GM04503 (cell line): ENCODE measurements at regions not wholly inside any gene's neighbourhood (a gene's known extent, or its start where the extent isn't known, plus 50 kb on each side); places are given as distances from the start of the nearest gene placed in this dataset.
"Not testable (repeated sequence)": the region's sequence is repeated elsewhere in the genome, so short reads cannot be mapped to it uniquely, and the experiment has no call there.

Experiments
- DNase-seq: peaks from one replicate; pipeline ENCODE4 v3.0.0-alpha.2; 2012; ENCODE audit warnings: low read depth

- no peak for DNase-seq
Measured at GRCh38 chr1:106254748-106255147, 801.7 kb upstream of the PRMT6 start.

- DNase-seq, result no peak
Measured at GRCh38 chr1:106266786-106267185, 789.7 kb upstream of the PRMT6 start.

DNA sequence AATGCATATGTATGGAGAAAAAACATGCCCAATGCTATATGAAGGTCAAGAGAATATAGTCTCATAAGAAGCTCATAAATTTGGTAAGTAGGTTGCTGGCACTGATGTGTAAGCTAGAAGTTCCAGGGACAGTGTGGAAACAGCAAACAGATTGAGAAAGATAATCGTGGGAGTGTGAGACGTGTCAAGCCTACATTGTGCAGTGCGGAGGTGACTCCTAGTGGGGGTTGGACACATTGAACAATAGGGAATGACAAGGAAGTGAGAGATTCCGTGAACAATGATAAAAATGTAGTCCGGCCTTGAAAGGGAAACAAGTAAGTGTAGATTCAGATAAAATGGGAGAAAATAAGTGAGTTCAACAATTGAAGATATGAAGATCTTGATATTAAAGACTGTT is 788.4 kb upstream of the PRMT6 start:
- no peak for DNase-seq

GRCh38 chr1:106276871-106277270 is 779.6 kb upstream of the PRMT6 start:
- peak; percentile 3 for DNase-seq

DNA sequence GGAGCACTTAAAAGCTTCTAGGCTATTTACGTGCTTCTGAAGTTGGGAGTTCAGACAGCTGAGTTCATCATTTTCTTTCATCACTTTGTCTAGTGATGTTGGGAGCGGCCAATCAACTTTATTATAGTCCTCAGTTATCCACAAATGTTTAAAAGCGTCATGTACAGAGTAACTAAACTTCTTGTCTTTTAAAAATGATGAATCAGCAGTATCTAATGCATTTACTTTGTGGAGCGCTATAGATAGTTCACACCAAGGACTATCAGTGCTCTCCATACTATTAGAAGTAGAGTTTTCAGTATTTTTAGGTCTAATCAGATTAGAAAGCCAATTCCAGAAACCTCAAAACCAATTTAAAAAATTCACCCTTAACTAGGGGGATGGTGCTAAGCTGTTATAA is 778.7 kb upstream of the PRMT6 start:
- DNase-seq, result no peak

DNA sequence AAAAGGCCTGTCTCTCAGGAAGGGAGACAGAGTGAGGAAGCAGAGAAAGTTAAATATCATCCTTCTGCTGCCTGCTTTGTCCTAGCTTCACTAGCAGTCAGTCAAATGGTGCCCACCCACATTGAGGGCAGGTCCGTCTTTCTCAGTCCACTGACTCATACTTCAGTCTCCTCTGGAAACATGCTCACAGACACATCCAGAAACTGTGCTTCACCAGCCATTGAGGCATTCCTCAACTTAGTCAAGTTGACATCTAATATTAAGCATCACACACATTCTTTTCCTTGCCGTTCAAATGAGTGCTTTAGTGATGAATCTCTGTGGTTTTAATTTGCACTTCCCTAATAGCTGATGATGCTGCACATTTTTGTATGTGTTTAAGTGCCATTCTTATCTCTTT is 777.8 kb upstream of the PRMT6 start:
- DNase-seq, result no peak

DNA sequence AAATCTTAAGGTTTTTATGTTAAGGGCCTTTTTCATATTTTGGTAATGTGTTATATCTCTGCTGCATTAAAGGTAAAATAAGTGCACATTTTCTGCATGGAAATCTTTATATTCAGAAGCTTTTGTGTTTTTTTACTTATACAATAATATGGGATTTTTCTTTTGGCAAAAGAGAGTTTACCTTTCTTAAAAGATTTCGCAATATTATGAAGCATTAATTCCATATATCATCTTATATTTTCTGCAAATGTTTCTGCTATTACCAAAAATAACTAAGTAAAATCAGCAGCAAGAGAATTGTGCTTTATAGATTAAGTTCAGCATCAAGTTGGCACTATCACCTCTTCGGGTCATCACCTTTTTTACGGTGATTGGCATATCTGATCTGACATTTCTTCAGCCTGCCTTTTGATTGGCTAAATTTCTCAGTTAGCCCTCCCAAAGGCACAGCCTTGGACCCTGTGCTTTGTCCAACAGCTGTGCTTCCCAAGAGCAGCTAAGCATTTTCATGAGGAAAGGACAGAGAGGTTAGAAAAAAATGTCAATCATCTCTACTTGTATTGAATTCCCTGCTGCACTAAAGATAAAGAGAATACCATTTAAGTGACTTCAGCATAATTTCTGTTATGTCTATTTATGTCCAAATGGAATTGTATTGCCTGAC is 767.1 kb upstream of the PRMT6 start:
- DNase-seq, result no peak

- DNase-seq, result no peak
Measured at GRCh38 chr1:106290805-106291501, 765.5 kb upstream of the PRMT6 start.

GRCh38 chr1:106292130-106292529 is 764.3 kb upstream of the PRMT6 start:
- DNase-seq, result no peak

DNA sequence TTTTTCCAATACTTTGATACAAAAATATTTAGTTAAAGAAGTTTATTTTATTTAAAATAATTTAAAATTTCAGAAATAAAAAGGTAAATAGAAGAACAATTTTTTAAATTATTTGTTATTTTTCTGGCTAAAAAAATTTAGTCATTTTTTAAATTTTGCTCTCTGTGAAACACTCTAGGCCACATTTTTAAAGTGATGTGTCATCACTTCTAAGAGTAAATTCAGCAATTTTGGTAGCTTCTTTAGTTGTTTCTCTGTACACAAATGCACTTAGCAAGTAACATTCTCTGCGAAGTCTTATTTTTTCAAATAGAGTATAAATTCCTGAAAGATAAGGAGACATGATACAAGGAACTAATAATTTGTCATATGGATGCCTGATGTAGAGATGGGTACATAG is 760.0 kb upstream of the PRMT6 start:
- no peak for DNase-seq

GRCh38 chr1:106304106-106304505 is 752.4 kb upstream of the PRMT6 start:
- DNase-seq, result no peak

GRCh38 chr1:106319612-106320011 is 736.9 kb upstream of the PRMT6 start:
- no peak for DNase-seq

DNA sequence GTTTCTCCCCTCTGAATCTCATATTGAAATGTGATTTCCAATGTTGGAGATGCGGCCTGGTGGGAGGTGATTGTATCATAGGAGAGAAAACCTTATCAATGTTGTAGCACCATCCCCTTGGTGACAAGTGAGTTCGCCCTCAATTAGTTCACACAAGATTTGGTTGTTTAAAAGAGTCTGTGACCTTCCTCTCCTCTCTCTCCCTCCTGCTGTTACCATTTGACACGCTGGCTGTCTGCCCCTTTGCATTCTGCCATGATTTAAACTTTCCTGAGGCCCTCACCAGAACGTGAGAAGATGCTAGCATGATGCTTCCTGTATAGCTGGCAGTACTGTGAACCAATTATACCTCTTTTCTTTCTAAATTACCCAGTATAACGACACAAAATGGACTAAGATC is 730.9 kb upstream of the PRMT6 start:
- DNase-seq, result no peak

DNA sequence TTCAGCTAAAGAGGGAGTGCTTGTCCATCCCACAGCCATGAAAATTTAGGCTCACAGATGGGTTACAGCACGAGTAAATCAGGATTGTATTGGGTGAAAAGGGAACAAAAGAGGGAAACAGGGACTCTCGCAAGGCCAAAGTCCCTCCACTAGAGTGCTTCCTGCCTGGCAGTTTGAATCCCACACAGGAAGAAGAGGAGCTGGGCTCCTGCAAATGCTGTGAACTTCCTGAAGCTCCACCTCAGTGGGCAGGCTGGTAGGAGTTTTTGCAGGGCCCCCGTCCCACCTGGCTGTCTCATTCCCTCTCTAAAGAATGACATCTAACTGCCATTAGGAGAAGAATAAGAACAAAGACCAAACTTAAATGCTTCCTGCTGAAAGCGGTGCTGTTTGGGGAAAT is 712.0 kb upstream of the PRMT6 start:
- DNase-seq, result no peak

DNA sequence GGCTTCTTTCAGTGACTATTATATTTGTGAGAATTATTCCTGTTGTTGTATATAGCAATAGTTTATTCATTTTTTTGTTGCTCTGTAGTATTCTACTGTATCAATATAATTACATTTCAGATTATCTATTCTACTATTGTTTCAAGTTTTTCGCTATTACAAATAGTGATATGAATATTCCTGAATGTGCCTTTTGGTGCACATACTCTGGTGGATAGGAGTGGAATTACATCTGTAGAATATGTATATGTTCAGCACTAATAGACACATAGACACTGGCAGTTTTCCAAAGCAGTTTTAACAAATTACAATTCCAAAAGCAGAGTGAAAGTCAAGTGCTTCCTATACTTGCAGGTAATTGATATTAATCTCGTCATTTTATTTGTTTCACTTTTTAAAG is 696.2 kb upstream of the PRMT6 start:
- no peak for DNase-seq

GRCh38 chr1:106366627-106367319 is 689.7 kb upstream of the PRMT6 start:
- DNase-seq, result no peak

DNA sequence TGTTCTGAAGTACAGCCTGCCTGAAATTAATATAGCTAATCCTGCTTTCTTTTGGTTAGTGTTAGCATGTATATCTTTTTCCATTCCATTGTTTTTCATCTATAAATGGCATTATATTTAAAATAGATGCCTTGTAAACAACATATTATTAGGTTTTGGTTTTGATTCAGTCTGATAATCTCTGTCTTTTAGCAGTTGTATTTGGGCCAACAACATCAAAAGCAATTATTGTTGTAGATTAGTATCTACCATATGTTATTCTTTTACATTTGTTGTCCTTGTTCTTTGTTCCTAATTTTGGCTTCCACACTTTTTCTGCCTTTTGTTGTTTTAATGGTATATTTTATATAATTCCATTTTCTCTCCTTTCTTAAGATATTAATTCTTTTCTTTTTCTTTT is 678.2 kb upstream of the PRMT6 start:
- no peak for DNase-seq

- DNase-seq, result no peak
Measured at GRCh38 chr1:106380772-106381171, 675.7 kb upstream of the PRMT6 start.

- DNase-seq, result not testable (repeated sequence)
Measured at GRCh38 chr1:106389160-106389559, 667.3 kb upstream of the PRMT6 start.

DNA sequence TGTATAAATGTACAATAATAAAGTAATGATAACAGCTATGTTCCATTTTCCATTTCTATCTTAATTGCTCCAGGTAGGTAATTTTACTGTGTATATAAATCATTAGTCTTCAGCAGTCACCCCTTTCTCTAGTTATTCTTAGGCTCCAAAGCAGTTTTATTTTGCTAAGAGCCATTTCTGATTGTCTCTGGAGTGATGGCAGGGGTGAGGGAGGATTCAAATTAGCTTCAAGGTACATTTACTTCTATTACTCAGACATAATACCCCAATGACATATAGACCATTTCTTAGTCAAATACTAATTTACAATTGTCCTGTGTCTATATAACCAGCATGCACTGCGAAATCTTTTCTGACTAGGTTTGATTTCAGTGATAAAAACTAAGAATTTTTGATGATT is 663.4 kb upstream of the PRMT6 start:
- no peak for DNase-seq

DNA sequence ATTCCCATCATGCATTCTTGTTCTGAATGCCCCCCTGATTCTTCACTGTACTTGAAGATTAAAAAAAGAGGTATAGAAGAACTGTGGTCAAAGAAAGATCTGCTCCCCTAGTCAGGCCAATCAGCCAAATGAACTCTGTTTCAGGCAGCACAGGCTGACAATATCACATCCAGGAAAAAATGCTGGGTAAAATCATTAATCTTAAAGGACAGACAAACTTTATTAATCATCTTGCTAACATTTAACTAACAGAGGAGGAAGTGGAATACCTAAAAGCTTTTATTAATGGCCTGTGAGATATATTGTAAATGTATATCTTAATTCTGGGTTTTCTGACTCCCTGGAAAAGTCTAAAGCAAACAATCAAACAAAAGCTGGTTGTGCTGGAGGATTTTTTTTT is 660.5 kb upstream of the PRMT6 start:
- no peak for DNase-seq

DNA sequence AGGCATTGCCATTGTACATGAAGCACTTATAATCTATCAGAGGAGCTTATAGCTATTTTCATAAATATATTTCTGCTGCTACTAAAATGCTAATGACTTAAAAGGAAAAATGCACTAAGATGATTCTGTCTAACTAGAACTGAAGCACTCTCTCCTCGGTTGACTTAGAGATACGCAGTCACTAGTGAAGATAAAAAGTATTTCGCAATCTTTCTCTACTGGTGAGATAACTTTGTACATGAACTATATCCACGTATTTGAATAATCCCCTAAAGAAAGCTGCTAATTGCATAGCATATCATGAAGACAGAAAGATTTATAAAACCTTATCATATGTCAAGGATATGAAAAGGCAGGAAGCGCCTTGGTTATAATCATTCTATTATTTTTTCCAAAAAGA is 658.1 kb upstream of the PRMT6 start:
- no peak for DNase-seq

DNA sequence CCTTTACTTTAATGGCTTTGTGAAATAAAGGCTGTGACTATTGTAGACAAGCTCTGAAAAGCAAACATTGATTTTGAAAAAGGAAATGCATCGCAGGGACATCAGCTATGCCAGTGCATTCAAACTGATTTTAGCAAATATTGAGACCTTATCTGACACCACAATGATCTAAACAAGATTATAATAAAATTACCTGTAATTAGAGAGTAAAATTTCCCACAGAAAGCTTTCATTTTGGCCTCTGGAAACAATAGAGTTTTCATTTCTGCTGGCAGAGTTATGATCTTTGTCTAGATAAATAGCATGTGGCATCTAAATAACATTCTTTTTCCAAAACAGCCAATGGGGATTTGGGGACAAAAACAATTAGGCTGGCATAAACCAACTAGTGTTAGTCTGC is 650.4 kb upstream of the PRMT6 start:
- no peak for DNase-seq

GRCh38 chr1:106412321-106412720 is 644.2 kb upstream of the PRMT6 start:
- DNase-seq, result not testable (repeated sequence)
